Fibroblast of lung (primary cell): ENCODE measurements at regions not wholly inside any gene's neighbourhood (a gene's known extent, or its start where the extent isn't known, plus 50 kb on each side); places are given as distances from the start of the nearest gene placed in this dataset.
A peak's percentile ranks its signal among the peaks of the same experiment; 100 is the strongest.

Source experiments
- DNase-seq, 2 donors: peaks; one replicate each; pipeline versions ENCODE4 v3.0.0 to v3.0.0-alpha.2; 2010; ENCODE audit warnings: low read depth in 2 of 2
- H2AFZ ChIP-seq: 2 replicates; pipeline ENCODE4 v1.5.1; 2012; ENCODE audit warnings: low read length, control low read depth, inconsistent platforms
- H3K27ac ChIP-seq: 2 replicates; pipeline ENCODE4 v1.5.1; 2011; ENCODE audit warnings: low read length, control low read depth; ENCODE audit not compliant: insufficient read depth
- H3K27me3 ChIP-seq: 2 replicates; pipeline ENCODE4 v1.5.1; 2011; ENCODE audit warnings: mild to moderate bottlenecking, low read length; ENCODE audit not compliant: control insufficient read depth, insufficient read depth
- H3K36me3 ChIP-seq: 2 replicates; pipeline ENCODE4 v1.5.1; 2011; ENCODE audit warnings: low read length; ENCODE audit not compliant: control insufficient read depth, insufficient read depth
- H3K4me1 ChIP-seq: 2 replicates; pipeline ENCODE4 v1.5.1; 2011; ENCODE audit warnings: low read length; ENCODE audit not compliant: control insufficient read depth, insufficient read depth; ENCODE audit errors: extremely low read depth
- H3K4me2 ChIP-seq: 2 replicates; pipeline ENCODE4 v1.5.1; 2011; ENCODE audit warnings: low read length, control low read depth; ENCODE audit not compliant: insufficient read depth; ENCODE audit errors: extremely low read depth
- H3K4me3 ChIP-seq, 4 experiments: fragments of 200-600 bp in 1 of 4; sonication (generic) in 1 of 4; replicated peaks in 1 of 4; 2 replicates each; pipeline ENCODE4 v1.5.1; 2011 to 2016; ENCODE audit warnings: low read length in 4 of 4, low read depth in 3 of 4, mild to moderate bottlenecking in 3 of 4, control low read depth in 2 of 4, inconsistent platforms in 1 of 4, mixed read lengths in 1 of 4; ENCODE audit not compliant: insufficient read depth in 1 of 4; ENCODE audit errors: control extremely low read depth in 1 of 4
- H3K79me2 ChIP-seq: 2 replicates; pipeline ENCODE4 v1.5.1; 2012; ENCODE audit warnings: mild to moderate bottlenecking, low read length, inconsistent platforms; ENCODE audit not compliant: control insufficient read depth, insufficient read depth
- H3K9ac ChIP-seq: 2 replicates; pipeline ENCODE4 v1.5.1; 2011; ENCODE audit warnings: mild to moderate bottlenecking, low read length, control low read depth; ENCODE audit not compliant: insufficient read depth
- H3K9me3 ChIP-seq: 2 replicates; pipeline ENCODE4 v1.5.1; 2012; ENCODE audit warnings: low read depth, low read length; ENCODE audit not compliant: control insufficient read depth, insufficient read depth
- H4K20me1 ChIP-seq: 2 replicates; pipeline ENCODE4 v1.5.1; 2011; ENCODE audit warnings: low read length; ENCODE audit not compliant: control insufficient read depth, insufficient read depth; ENCODE audit errors: extremely low read depth
- EZH2 ChIP-seq: IDR thresholded peaks from 2 replicates; pipeline ENCODE4 v1.5.1; 2012; ENCODE audit warnings: low read length, control low read depth, mild to moderate bottlenecking; ENCODE audit errors: missing control alignments
- TF ChIP-seq, protein P1 (sequence below), 2 donors: IDR thresholded peaks in 1 of 2; conservative IDR thresholded peaks in 1 of 2; 1 replicate in 1 of 2; 2 replicates in 1 of 2; pipeline ENCODE4 v1.5.1; 2011 to 2012; ENCODE audit warnings: low read length in 2 of 2, control low read depth in 1 of 2, inconsistent platforms in 1 of 2, low read depth in 1 of 2, mild to moderate bottlenecking in 1 of 2

GRCh38 chr4:13285336-13285735 lies 198.8 kb downstream of the RAB28 start:
- no peak overlapping the region for H3K9ac ChIP-seq
- H4K20me1 ChIP-seq: no peaks in the 10 kb centered on the region
- H3K27me3 ChIP-seq: no peaks in the 10 kb centered on the region
- TF ChIP-seq, protein P1, sequence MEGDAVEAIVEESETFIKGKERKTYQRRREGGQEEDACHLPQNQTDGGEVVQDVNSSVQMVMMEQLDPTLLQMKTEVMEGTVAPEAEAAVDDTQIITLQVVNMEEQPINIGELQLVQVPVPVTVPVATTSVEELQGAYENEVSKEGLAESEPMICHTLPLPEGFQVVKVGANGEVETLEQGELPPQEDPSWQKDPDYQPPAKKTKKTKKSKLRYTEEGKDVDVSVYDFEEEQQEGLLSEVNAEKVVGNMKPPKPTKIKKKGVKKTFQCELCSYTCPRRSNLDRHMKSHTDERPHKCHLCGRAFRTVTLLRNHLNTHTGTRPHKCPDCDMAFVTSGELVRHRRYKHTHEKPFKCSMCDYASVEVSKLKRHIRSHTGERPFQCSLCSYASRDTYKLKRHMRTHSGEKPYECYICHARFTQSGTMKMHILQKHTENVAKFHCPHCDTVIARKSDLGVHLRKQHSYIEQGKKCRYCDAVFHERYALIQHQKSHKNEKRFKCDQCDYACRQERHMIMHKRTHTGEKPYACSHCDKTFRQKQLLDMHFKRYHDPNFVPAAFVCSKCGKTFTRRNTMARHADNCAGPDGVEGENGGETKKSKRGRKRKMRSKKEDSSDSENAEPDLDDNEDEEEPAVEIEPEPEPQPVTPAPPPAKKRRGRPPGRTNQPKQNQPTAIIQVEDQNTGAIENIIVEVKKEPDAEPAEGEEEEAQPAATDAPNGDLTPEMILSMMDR (conservative IDR thresholded peaks at IDR 0.05 in 1 of 2, IDR thresholded peaks at IDR 0.05 in 1 of 2; ENCODE audit: low read depth in 1 of 2, low read length in 2 of 2): no peak
- no peak for TF ChIP-seq EZH2
- no peak overlapping the region for H2AFZ ChIP-seq
- H3K36me3 ChIP-seq: no peaks in the 10 kb centered on the region
- no peak overlapping the region for H3K4me3 ChIP-seq
- H3K9me3 ChIP-seq: no peaks in the 10 kb centered on the region
- no peaks in the 10 kb centered on the region for H3K4me1 ChIP-seq
- no peak overlapping the region for H3K27ac ChIP-seq
- H3K4me2 ChIP-seq: no peak overlapping the region
- H3K79me2 ChIP-seq: no peaks in the 10 kb centered on the region
- DNase-seq: peak in 1 of 2 donors; percentile 60

- Histone ChIP-seq H2AFZ (no peak overlapping the region), H3K79me2 (no peaks in the 10 kb centered on the region), H3K9me3 (no peaks in the 10 kb centered on the region), H3K36me3 (no peaks in the 10 kb centered on the region), H3K27me3 (no peaks in the 10 kb centered on the region), H3K9ac (no peak overlapping the region), H3K4me2 (no peak overlapping the region), H3K4me3 (no peak overlapping the region), H3K4me1 (no peaks in the 10 kb centered on the region), H3K27ac (no peak overlapping the region), H4K20me1 (no peaks in the 10 kb centered on the region)
- DNase-seq: no peak
- no peak for TF ChIP-seq EZH2
- TF ChIP-seq, protein P1 (conservative IDR thresholded peaks at IDR 0.05 in 1 of 2, IDR thresholded peaks at IDR 0.05 in 1 of 2; ENCODE audit: low read depth in 1 of 2, low read length in 2 of 2): no peak
Observed at GRCh38 chr4:13284932-13285331, 199.2 kb downstream of the RAB28 start.

GRCh38 chr4:13276357-13276756 lies 207.8 kb downstream of the RAB28 start:
- no peak overlapping the region for H3K4me2 ChIP-seq
- H3K9me3 ChIP-seq: no peaks in the 10 kb centered on the region
- H3K27me3 ChIP-seq: no peaks in the 10 kb centered on the region
- no peak overlapping the region for H3K4me3 ChIP-seq
- no peaks in the 10 kb centered on the region for H4K20me1 ChIP-seq
- H3K79me2 ChIP-seq: no peaks in the 10 kb centered on the region
- H3K27ac ChIP-seq: no peak overlapping the region
- H3K9ac ChIP-seq: no peak overlapping the region
- H3K4me1 ChIP-seq: no peaks in the 10 kb centered on the region
- H2AFZ ChIP-seq: no peak overlapping the region
- no peaks in the 10 kb centered on the region for H3K36me3 ChIP-seq
- DNase-seq: no peak
- TF ChIP-seq, protein P1 (conservative IDR thresholded peaks at IDR 0.05 in 1 of 2, IDR thresholded peaks at IDR 0.05 in 1 of 2; ENCODE audit: low read depth in 1 of 2, low read length in 2 of 2): no peak
- no peak for TF ChIP-seq EZH2
